Prostate gland (tissue), 2 donors: ENCODE measurements at regions not wholly inside any gene's neighbourhood (a gene's known extent, or its start where the extent isn't known, plus 50 kb on each side); places are given as distances from the start of the nearest gene placed in this dataset.

Source experiments
- CTCF ChIP-seq, 4 experiments: fragments of 200-600 bp in 2 of 4; fragments of 450-650 bp in 2 of 4; sonication (generic) in 2 of 4; IDR thresholded peaks; 1 replicate in 3 of 4; 2 replicates in 1 of 4; pipeline ENCODE4 v1.5.1; 2016 to 2019; ENCODE audit warnings: antibody characterized with exemption in 4 of 4, mild to moderate bottlenecking in 2 of 4, moderate library complexity in 2 of 4
- POLR2AphosphoS5 ChIP-seq: sonication (generic); formaldehyde crosslinking; IDR thresholded peaks from one replicate; pipeline ENCODE4 v1.6.1; 2017; ENCODE audit warnings: antibody characterized with exemption

GRCh38 chr2:137837830-137838229, 126.4 kb upstream of the HNMT start:
- TF ChIP-seq CTCF (IDR thresholded peaks at IDR 0.05) (no peak), POLR2AphosphoS5 (no peak)
